Glomerular endothelial cell (primary cell): ENCODE measurements at regions not wholly inside any gene's neighbourhood (a gene's known extent, or its start where the extent isn't known, plus 50 kb on each side); places are given as distances from the start of the nearest gene placed in this dataset.

Source experiments
- DNase-seq: peaks from one replicate; pipeline ENCODE4 v3.0.0-alpha.2; 2011; ENCODE audit warnings: low read depth, low spot score; ENCODE audit errors: extremely low read depth

DNA sequence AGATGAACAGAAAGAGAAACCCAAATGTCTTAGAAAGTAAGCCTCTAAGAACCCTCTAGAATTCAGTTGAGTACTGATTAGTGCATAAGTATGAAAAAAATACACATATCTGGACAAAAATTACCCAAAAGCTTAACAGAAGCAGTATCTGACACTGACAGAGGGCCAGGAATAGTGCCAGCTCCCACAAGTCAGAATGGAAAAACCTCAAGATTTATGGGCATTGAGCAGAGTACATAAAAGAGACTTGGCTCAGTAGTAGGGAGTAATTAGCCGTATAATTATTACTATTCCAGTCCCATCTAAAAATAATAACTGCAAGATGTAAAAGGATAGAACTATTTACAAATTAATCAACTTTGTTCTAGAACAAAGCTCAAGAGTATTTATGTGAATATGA lies 834.5 kb downstream of the FAM181B start:
- no peak for DNase-seq

DNA sequence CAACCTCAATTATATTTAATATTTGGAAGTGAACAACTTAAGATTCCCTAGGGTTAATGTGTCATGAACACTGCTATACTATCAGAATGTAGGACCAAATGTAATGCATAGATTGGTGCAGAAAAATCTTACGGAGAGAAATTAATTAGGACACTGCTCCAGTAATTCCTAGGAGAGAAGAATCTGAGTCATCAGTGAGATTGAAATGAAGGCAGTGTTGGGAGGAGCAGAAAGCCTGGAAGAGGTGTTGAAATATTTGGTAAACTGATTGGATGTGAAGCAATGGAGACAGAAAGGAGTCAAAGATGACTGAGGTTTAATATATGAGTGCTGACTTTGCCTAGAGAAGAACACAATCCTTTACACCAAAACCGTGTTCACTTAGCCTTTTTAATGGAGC lies 836.0 kb downstream of the FAM181B start:
- no peak for DNase-seq

DNA sequence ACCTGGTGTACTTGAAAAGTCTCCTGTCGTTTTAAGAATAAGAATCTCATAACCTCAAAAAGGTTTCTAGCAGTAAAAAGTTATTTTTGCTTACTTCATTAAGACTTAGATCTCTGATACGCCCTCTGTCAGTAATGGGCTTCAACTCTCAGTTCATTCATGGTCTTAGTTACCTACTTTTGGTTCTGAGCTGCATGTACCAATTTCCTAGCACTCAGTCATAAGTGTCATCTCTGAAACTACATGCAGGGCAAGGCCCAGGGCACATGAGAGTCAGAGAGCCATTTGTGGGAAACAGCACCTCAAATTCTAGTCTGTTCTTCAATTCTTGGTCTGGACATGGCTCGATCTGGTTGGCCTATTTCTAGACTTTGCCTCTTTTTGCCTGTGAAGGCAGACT lies 838.4 kb downstream of the FAM181B start:
- DNase-seq: no peak

DNA sequence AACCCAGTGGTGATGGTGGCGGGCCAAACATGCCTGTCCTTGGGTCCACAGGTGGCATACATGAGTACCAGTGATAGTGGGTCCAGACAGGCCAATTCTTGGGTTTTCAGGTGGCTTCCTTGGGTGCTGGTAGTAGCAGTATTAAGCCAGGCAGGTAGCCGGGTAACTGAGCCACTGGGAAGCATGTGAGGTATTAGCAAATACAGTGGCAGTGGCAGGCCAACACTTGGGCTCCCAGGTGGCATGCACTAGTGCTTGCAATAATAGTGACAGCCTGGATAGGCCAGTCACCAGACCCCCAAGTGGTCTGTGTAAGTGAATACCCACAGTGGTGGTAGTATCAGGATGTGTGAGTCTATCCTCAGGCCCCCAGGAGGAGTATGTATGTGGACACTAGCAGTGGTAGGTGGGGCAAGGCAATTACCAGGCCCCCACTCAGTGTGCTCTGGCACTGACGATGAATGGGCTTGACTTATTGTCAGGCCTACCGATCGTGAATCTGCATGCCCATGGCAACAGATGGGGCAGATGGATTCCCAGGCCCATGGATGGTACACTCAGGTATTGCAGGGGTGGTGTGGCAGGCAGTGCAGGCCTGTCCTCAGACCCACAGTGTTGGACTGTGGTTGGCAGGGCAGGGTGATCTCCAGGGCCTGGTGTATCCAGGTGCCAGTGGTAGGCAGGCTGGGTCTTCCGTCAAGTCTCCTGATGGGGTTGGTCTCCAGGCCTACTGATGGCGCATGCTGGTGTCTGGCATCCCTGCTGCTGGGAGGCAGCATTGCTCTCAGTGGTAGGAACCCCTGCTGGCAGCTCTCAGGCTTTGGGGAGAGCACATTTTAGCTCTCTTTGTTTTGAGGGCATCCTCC lies 840.7 kb downstream of the FAM181B start:
- no peak for DNase-seq

DNA sequence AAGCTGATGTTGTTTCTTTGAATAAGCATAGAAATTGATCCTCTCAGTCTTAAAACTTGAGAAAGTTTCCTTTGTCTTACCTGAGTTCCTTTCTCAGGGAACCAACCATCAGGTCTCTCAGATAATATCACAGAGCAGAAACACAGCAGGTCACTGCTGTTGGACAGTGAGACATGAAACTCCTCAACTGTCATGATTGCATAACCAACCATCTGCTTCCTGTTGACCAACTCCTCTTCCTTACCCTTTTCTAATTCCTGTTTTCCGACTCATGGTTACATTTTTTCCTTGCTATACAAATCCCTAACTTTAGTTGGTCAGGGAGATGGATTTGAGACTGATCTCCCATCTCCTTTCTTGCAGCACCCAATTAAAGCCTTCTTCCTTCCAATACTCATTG lies 845.3 kb downstream of the FAM181B start:
- DNase-seq: no peak

DNA sequence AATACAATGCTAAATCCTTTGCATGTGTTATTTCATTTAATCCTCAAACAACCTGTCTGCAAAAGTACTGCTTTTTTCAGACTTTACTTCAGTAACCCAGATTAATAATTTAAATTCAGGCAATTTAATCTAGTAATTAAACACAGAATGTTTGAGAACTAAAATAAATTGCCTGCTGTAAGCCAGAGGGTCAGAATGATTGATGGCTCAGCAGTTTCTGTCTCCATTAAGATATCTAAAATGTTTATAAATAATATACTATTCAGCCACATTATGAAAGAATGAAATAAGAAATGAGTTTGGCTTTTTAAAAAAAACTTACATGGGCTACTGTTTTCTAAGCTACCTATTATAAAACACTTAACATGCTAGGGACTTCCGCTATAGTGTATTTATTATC lies 846.0 kb downstream of the FAM181B start:
- no peak for DNase-seq

DNA sequence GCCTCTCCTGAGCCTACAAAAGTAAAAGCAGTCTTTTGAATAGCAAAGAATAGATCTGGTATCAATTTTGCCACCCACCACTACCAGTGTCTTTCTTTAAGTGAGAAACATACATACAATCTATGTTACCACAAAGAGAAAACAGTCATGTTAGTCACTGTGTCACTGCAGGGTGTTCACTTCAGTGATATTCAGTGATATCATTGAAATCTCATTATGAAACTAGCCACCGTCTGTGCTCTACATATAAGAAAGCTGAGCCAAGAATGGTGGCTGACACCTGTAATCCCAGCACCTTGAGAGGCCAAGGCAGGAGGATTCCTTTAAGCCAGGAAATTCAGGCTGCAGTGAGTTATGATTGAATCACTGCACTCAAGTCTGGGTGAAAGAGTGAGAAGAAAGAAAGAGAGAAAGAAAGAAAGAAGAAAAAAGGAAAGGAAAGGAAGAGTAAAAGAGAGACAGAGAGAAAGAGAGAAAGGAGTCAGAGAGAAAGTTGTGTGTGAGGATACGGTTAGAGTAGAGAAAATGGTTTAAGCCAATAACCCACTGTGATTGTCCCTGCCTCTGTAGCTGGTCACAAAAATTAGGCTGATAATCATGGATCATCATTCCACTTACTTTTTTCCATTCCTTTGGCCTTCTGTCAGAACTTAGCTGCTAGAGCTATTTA lies 847.1 kb downstream of the FAM181B start:
- DNase-seq: no peak

DNA sequence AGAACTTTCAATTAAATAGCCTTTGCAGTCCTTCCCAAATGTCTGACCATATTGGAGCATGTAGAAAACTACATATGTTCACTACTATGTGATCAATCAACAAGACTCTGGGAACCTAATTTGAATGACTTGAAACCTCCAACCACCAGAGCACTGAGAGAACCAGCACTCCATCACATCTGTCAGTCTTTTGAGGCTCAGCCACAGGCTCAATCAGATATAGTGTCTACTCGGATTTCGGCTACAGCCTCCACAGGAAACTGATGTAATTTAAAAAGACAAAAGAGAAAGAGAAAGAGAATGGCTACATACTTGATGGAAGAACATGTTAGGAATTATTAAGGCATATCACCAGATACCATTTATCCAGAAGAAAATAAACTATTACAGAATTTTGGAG lies 859.0 kb downstream of the FAM181B start:
- no peak for DNase-seq

DNA sequence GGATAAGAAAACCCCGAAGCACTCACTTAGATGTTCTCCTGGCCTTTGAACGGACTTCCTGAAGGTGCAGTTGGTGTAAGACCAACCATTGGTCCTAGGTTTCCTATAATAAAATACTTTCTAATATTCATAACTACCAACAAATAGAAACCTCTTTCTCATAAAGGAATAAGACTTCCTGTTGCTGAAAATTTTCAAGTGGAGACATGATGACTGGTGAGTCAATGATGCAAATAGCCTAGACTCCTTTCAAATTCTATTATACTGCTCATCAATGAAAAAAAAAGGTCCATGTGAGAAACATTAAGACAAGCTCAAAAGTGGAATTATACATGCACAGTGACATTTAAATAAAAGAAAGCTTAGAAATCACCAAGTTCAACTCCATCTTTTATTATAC lies 862.8 kb downstream of the FAM181B start:
- DNase-seq: no peak

DNA sequence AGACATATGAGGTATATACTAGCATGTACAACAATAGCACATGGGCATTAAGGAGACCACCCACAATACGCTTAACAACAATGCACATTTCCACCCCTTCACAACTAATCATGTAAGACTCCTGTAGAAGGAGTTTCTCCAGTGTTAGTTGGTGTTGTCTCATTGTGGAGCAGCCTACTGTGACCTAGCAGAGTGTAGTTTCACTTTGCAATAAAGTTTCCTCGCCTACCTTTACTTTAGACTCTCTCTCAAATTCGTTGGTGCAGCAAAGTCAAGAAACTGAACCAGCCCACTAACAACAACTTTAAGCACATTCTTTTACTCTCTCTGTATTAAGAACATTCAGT lies 863.6 kb downstream of the FAM181B start:
- DNase-seq: no peak

DNA sequence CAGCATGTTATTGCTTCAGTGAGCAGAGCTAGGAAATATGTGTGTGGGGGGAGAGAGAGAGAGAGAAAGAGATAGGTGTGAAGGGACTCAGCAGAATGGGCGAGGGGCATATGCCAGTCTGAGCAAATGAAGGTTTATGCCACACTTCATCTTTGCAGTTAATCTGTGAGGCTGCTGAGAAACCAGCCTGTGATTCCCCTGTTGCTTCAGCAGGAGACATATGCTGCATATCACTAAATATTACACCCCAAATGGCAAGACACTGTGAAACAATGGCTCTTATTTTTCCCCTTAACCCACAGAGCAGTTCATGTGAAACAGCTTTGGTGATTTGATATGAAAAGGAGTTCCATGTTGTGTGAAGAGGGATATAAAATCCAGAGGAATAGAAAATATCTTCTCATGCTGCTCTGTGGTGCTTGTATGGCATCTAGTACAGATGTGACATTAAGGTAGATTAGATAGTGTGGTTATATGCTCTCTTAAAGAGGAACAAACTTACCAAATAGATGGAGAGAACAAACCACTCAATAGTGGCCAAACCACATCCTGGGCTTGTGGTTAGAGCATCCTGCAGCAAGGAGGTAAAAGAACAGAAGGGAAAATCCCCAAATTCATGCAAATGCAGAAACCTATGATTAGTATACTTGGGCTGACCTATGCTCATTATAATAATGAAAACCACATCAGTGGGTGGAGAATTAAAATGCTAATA lies 864.2 kb downstream of the FAM181B start:
- DNase-seq: no peak

DNA sequence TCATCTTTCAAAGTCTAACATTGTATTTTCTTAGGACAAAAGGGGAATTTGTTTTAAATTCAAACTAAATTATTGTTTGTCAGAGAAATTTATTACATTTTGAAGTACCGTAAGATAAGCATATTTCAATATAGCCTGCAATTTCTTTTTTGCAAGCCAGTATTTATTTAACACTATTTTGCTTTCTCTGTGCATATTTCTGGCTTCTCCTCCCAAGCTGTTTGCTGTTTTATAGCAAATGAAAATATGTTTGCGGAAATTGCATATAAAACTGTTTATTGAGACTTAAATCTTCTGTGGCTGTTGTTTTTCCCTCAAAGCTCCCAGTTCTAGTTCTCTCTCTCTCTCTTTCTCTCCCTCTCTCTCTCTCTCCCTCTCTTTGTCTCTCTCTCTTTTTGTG lies 866.8 kb downstream of the FAM181B start:
- no peak for DNase-seq

DNA sequence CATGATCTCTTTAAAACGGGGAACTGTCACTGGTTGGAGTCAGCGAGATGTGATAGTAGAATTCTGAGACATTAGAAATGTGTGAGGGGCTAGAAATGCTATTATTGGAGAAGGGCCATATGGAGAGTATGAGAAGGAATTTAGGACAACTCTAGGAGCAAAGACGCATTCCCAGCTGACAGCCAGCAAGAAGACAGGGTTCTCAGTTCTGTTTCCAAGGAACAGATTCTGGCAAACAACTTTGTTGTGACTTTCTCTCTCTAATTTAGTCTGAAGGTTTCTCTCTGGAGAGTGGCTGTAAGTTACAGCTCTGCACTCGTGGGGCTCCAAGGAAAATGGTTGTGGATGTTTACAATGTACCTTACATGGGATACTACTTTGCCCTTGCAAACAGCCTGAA lies 876.3 kb downstream of the FAM181B start:
- no peak for DNase-seq

DNA sequence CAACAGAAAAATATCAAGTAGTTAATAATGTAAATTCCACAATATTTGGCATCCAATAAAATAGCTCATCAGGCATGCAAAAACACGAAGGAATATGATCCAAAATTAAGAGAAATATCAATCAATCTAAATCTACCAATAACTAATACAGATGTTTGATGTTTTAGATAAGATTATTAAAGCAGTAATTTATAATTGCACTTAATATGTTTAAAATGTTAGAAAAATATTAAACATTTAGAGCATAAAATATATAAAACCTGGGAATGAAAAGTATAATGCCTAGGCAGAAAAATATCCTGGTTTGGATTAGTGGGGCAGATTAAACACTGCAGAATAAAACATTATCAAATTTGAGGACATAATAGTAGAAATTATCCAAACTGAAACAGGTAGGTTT lies 879.9 kb downstream of the FAM181B start:
- no peak for DNase-seq

DNA sequence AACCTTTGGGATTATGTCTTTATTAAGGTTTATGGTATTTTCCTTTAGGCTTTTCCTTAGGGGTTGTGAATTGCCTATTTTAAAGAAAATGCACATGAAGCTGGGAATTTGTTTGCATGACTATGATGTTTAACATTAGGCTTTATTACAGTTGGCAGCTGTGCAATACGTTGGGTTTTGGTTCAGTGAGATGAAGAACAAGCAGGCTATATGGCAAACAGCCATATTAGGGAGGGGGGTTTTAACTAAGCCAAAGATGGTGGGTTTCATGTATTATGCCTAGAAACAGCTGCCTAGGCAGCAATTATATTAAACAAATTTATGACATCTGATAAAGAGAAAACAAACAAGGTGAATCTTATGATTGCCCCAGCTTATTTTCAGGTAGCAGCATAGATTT lies 880.8 kb downstream of the FAM181B start:
- DNase-seq: no peak

DNA sequence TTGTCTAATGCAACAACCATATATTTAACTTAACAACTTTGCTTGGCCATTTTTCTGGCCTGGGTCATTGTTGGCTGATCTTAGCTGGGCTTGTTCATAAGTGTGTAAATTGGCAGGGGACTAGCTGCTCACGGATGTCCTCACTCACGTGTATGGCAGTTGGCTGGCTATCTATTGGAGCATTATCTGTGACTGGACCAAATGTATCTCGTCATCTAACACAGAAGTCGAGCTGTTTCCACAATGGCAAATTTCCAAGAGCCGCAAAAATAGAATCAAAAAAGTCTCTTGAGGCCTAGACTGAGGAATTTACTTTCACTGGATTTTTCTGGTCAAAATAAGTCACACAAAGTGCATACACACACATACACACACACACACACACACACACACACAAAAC lies 893.3 kb downstream of the FAM181B start:
- DNase-seq: no peak

DNA sequence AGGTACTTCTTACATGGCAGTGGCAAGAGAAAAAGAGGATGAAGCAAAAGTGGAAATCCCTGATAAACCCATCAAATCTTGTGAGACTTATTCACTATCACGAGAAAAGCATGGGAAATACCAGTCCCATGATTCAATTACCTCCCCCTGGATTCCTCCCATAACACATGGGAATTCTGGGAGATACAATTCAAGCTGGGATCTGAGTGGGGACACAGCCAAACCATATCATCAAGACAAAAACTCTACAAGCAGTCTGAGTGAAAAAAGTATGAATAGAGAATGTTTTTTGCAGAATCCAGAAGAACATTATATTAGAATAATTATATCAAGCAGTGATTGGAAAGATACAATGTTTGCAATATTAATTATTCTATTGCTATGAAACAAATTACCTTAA lies 893.7 kb downstream of the FAM181B start:
- no peak for DNase-seq

DNA sequence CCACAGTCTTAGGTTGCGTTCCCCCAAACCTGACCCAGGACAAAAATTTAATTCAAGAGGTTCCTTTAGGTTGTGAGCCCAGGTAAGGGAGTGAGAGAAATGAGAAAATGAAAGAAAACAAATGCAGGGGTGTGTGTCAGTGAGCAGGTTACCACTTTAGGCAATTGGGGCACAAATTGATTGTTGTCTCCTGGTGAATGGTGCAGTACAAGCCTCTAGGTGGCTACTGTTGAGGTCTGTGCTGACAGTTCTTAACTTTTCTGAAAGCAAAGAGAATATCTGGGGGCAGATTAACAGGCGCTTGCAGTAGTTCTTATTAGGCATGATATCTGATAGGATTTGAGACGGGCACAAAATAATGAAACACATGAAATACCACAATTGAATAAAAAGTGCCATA lies 894.6 kb downstream of the FAM181B start:
- DNase-seq: no peak

DNA sequence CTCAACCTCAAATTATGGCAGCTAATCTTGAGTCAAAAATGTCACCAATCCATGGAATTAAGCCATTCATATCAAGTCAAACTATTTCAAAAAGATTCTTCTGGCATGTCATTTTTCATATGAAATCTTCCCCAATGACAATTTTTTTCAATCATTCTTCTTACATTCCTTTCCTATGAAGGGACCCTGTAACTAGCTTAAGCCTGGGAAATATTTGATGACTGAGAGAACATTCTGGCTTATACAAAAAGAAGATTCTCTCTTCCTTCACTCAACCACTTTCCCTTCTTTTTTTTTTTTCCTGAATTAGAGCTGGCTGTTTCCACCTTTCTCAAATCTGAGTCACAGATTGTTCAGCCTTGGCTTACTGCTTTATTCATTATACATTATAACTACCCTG lies 903.7 kb downstream of the FAM181B start:
- DNase-seq: no peak

DNA sequence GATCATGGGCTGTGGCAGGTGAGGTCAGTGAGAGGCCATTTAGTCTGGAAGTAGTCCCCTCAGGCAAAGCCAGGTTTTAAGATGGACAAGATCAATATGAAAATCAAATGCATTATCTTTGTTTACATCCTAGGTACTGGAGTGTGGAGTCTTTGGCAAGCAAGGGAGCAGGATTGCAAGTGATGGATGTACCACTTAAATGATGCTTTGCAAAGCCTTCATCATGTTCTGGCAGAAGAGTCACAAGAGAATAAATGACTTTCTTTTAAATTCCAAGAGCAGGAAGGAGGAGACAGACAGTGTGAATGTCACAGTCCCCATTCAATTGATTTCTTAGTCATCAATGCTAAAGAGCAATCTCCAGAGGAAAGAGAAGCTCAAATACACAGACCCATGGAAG lies 908.3 kb downstream of the FAM181B start:
- DNase-seq: no peak

DNA sequence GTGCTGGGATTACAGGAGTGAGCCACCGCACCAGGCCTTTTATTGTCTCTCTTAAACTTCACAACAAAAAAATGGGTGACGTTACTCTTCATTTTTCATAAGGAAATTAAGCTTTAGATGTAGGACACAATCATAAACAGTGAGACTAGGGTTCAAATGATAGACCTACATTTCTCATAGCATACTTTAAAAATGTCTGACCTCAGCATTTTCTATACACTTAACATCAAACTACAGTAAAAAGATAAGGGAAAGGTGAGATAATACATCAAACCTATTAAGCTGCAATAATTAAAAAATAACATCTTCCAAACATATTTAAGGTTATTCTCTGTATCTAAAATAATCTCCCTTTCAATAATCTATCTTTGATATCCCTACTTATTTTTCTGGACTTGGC lies 914.2 kb downstream of the FAM181B start:
- no peak for DNase-seq

DNA sequence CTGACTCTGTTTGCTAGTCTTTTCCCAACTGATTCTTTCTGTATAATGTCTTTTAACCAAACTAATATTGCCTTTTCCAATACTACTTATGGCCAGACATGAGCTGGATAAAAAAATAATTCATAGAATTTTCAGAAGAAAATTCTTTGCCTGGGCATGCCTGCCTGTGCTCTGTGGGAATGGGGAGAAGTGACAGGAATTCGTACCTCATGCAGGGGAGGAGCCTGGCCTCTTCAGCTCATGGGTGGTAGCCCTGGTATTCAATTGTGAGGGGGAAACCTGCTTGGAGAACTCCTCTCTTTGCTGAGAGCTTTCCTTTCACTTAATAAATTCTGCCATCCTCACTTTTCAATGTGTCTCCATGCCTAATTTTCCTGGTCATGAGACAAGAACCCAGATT lies 928.8 kb downstream of the FAM181B start:
- no peak for DNase-seq
